ENCODE measurements at regions not wholly inside any gene's neighbourhood (a gene's known extent, or its start where the extent isn't known, plus 50 kb on each side); places are given as distances from the start of the nearest gene placed in this dataset.

DNA sequence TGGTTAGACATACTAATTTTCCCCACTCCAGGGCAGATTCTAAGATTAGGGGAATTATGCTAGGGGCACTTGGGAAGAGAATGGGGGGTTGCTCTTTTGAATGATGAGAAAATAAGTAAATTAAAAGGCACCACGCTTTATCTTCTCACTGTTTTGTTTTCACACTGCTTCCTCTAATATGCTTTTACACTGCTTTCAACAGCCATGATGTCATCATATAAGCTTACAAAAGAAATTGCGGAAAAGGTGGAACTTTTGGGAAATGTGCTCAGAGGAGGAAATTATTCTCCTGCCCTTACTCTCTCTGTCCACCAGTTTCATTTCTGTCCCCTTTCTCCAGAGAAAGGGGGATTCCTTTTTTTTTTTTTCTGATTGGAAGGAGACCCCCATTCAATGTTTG is 308.2 kb downstream of the TOX3 start:
- TF ChIP-seq, protein P1, sequence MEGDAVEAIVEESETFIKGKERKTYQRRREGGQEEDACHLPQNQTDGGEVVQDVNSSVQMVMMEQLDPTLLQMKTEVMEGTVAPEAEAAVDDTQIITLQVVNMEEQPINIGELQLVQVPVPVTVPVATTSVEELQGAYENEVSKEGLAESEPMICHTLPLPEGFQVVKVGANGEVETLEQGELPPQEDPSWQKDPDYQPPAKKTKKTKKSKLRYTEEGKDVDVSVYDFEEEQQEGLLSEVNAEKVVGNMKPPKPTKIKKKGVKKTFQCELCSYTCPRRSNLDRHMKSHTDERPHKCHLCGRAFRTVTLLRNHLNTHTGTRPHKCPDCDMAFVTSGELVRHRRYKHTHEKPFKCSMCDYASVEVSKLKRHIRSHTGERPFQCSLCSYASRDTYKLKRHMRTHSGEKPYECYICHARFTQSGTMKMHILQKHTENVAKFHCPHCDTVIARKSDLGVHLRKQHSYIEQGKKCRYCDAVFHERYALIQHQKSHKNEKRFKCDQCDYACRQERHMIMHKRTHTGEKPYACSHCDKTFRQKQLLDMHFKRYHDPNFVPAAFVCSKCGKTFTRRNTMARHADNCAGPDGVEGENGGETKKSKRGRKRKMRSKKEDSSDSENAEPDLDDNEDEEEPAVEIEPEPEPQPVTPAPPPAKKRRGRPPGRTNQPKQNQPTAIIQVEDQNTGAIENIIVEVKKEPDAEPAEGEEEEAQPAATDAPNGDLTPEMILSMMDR (IDR thresholded peaks at IDR 0.05), result no peak
- no peak for TF ChIP-seq ZFX (IDR thresholded peaks at IDR 0.05; ENCODE audit: borderline replicate concordance)
